Fibroblast of peridontal ligament (primary cell): ENCODE measurements at regions not wholly inside any gene's neighbourhood (a gene's known extent, or its start where the extent isn't known, plus 50 kb on each side); places are given as distances from the start of the nearest gene placed in this dataset.
"Not testable (repeated sequence)": the region's sequence is repeated elsewhere in the genome, so short reads cannot be mapped to it uniquely, and the experiment has no call there.

ENCODE experiments used
- DNase-seq: peaks from one replicate; pipeline ENCODE4 v3.0.0-alpha.2; 2010; ENCODE audit errors: extremely low read depth

GRCh38 chr1:229007167-229007566 lies 263.7 kb upstream of the RAB4A start:
- DNase-seq, result no peak

- no peak for DNase-seq
These were observed 263.2 kb upstream of the RAB4A start for GRCh38 chr1:229007701-229008100.

- DNase-seq, result not testable (repeated sequence)
These were observed 262.6 kb upstream of the RAB4A start for GRCh38 chr1:229008347-229008746.

- no peak for DNase-seq
These were observed 259.9 kb upstream of the RAB4A start for GRCh38 chr1:229011022-229011421.

- no peak for DNase-seq
These were observed 258.1 kb upstream of the RAB4A start for GRCh38 chr1:229012823-229013222.

- DNase-seq, result no peak
These were observed 256.9 kb upstream of the RAB4A start for GRCh38 chr1:229013981-229014380.

- DNase-seq, result no peak
These were observed 255.1 kb upstream of the RAB4A start for GRCh38 chr1:229015806-229016205.

GRCh38 chr1:229017091-229017490 lies 253.8 kb upstream of the RAB4A start:
- no peak for DNase-seq

GRCh38 chr1:229018674-229019295 lies 252.1 kb upstream of the RAB4A start:
- no peak for DNase-seq

GRCh38 chr1:229019663-229020271 lies 251.1 kb upstream of the RAB4A start:
- no peak for DNase-seq

GRCh38 chr1:229021034-229021433 lies 249.9 kb upstream of the RAB4A start:
- DNase-seq, result not testable (repeated sequence)

GRCh38 chr1:229022595-229023333 lies 248.1 kb upstream of the RAB4A start:
- DNase-seq, result no peak

GRCh38 chr1:229023651-229024300 lies 247.1 kb upstream of the RAB4A start:
- no peak for DNase-seq

- peak; percentile 32 for DNase-seq
These were observed 246.3 kb upstream of the RAB4A start for GRCh38 chr1:229024528-229025130.

GRCh38 chr1:229025576-229025975 lies 245.3 kb upstream of the RAB4A start:
- no peak for DNase-seq

GRCh38 chr1:229027158-229027557 lies 243.8 kb upstream of the RAB4A start:
- no peak for DNase-seq

- no peak for DNase-seq
These were observed 243.2 kb upstream of the RAB4A start for GRCh38 chr1:229027622-229028182.

- no peak for DNase-seq
These were observed 242.4 kb upstream of the RAB4A start for GRCh38 chr1:229028544-229028943.

GRCh38 chr1:229028987-229029878 lies 241.7 kb upstream of the RAB4A start:
- DNase-seq, result no peak

- no peak for DNase-seq
These were observed 241.1 kb upstream of the RAB4A start for GRCh38 chr1:229029879-229030235.

- no peak for DNase-seq
These were observed 240.3 kb upstream of the RAB4A start for GRCh38 chr1:229030630-229031029.
